ENCODE measurements at regions not wholly inside any gene's neighbourhood (a gene's known extent, or its start where the extent isn't known, plus 50 kb on each side); places are given as distances from the start of the nearest gene placed in this dataset.

DNA sequence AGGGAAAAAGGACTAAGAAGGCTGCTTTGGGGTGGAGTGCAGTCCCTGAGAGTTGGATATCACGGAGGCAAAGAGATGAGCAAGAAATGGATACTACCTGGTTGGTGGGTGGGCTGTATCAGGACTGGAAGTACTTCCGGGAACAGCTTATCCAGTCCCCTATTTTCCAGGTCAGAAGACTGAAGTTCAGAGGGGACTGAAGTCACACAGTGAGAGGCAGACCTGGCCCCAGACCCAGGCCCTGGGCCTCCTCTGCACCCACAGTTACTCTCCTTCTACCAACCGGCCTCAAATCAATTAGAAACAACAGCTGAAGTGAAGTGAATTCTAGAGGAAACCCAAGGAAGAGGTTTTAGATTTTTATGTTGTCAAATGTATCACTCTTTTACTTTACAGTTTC is 93.6 kb upstream of the ALDH1B1 start:
- TF ChIP-seq, protein P1, sequence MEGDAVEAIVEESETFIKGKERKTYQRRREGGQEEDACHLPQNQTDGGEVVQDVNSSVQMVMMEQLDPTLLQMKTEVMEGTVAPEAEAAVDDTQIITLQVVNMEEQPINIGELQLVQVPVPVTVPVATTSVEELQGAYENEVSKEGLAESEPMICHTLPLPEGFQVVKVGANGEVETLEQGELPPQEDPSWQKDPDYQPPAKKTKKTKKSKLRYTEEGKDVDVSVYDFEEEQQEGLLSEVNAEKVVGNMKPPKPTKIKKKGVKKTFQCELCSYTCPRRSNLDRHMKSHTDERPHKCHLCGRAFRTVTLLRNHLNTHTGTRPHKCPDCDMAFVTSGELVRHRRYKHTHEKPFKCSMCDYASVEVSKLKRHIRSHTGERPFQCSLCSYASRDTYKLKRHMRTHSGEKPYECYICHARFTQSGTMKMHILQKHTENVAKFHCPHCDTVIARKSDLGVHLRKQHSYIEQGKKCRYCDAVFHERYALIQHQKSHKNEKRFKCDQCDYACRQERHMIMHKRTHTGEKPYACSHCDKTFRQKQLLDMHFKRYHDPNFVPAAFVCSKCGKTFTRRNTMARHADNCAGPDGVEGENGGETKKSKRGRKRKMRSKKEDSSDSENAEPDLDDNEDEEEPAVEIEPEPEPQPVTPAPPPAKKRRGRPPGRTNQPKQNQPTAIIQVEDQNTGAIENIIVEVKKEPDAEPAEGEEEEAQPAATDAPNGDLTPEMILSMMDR (IDR thresholded peaks at IDR 0.05) = no peak
- TF ChIP-seq POLR2A (IDR thresholded peaks at IDR 0.05) = no peak

All from body of pancreas (tissue), 4 donors.